HepG2 (cell line): ENCODE measurements at regions not wholly inside any gene's neighbourhood (a gene's known extent, or its start where the extent isn't known, plus 50 kb on each side); places are given as distances from the start of the nearest gene placed in this dataset.

Experiments
- ATAC-seq: fragments of 200-7000 bp; cut with Tn5 transposase; 3 replicates; pipeline ENCODE4 v1.9.1; 2020; ENCODE audit warnings: mild to moderate bottlenecking, moderate library complexity
- BruUV-seq: library from RNA; stranded (reverse); fragments of 400-500 nt; replicated peaks from 2 replicates; lab custom pipeline; 2021; lab: Mats Ljungman, UMichigan
- CTCF ChIA-PET: fragments of 300-600 bp; formaldehyde crosslinking; extraction: SDS; loops from one replicate; lab custom pipeline; 2021; ENCODE audit warnings: low total read pairs, inconsistent platforms, low intra/inter-chr PET ratio; lab: Yijun Ruan, JAX
- POLR2A ChIA-PET: fragments of 350-600 bp; sonication (Branson Sonifier 250); formaldehyde crosslinking; loops from one replicate; lab custom pipeline; 2020; ENCODE audit warnings: antibody characterized with exemption, inconsistent platforms; lab: Yijun Ruan, JAX
- DNase-seq: peaks from one replicate; pipeline ENCODE4 v3.0.0-alpha.2; 2015; ENCODE audit warnings: low spot score
- FAIRE-seq: peaks from 3 replicates; lab custom pipeline; 2011; peaks lifted over from hg19 to GRCh38; lab: Jason Lieb, UNC
- H2AFZ ChIP-seq: one replicate; pipeline ENCODE4 v1.6.1; 2011; ENCODE audit warnings: low read length, inconsistent platforms
- H3K27ac ChIP-seq: fragments of 300-600 bp; 3 replicates; pipeline ENCODE4 v1.8.0; 2011; ENCODE audit warnings: mixed run types, mild to moderate bottlenecking, mixed read lengths, low read length, inconsistent platforms; ENCODE audit not compliant: insufficient read depth; ENCODE audit errors: extremely low read length
- H3K27me3 ChIP-seq, 2 experiments: fragments of 200-600 bp in 1 of 2; 2 replicates in 1 of 2; 3 replicates in 1 of 2; pipeline versions ENCODE4 v1.6.0 to v1.8.0; 2011; ENCODE audit warnings: low read length in 2 of 2, mild to moderate bottlenecking in 2 of 2, moderate library complexity in 2 of 2, inconsistent platforms in 1 of 2; ENCODE audit not compliant: insufficient read depth in 2 of 2, control insufficient read depth in 1 of 2
- H3K36me3 ChIP-seq, 2 experiments: fragments of 200-600 bp in 1 of 2; replicated peaks in 1 of 2; 2 replicates in 1 of 2; 3 replicates in 1 of 2; pipeline versions ENCODE4 v1.5.1 to v1.8.0; 2011; ENCODE audit warnings: low read length in 2 of 2, inconsistent platforms in 1 of 2; ENCODE audit not compliant: insufficient read depth in 2 of 2, control insufficient read depth in 1 of 2
- H3K4me1 ChIP-seq: 2 replicates; pipeline ENCODE4 v1.5.1; 2012; ENCODE audit warnings: low read length, inconsistent platforms; ENCODE audit not compliant: insufficient read depth
- H3K4me2 ChIP-seq: 2 replicates; pipeline ENCODE4 v1.6.0; 2011; ENCODE audit warnings: low read depth, low read length, inconsistent platforms
- H3K4me3 ChIP-seq, 3 experiments: fragments of 200-600 bp in 1 of 3; sonication (generic), shearing (Covaris generic) in 1 of 3; replicated peaks in 1 of 3; 2 replicates each; pipeline ENCODE4 v1.5.1; 2011 to 2016; ENCODE audit warnings: low read length in 3 of 3, inconsistent platforms in 2 of 3, low read depth in 2 of 3, mild to moderate bottlenecking in 2 of 3, control low read depth in 1 of 3, mixed read lengths in 1 of 3; ENCODE audit not compliant: insufficient read depth in 1 of 3
- H3K79me2 ChIP-seq: one replicate; pipeline ENCODE4 v1.6.1; 2011; ENCODE audit warnings: low read length, inconsistent platforms; ENCODE audit not compliant: insufficient read depth
- H3K9ac ChIP-seq: 2 replicates; pipeline ENCODE4 v1.6.0; 2011; ENCODE audit warnings: mild to moderate bottlenecking, low read depth, low read length, inconsistent platforms; ENCODE audit not compliant: insufficient read depth
- H3K9me3 ChIP-seq: 2 replicates; pipeline ENCODE4 v1.5.1; 2012; ENCODE audit warnings: mild to moderate bottlenecking, low read length
- H4K20me1 ChIP-seq: 2 replicates; pipeline ENCODE4 v1.6.0; 2011; ENCODE audit warnings: inconsistent platforms, mild to moderate bottlenecking, low read length, moderate library complexity; ENCODE audit not compliant: insufficient read depth
- CHCHD3 ChIP-seq: sonication (generic); formaldehyde crosslinking; IDR thresholded peaks from 2 replicates; pipeline ENCODE4 v1.8.0; 2022; ENCODE audit warnings: mild to moderate bottlenecking, missing genetic modification reagents, moderate library complexity
- CHD4 ChIP-seq: fragments of 200-600 bp; sonication (generic); IDR thresholded peaks from 2 replicates; pipeline ENCODE4 v1.7.0; 2017; ENCODE audit warnings: mild to moderate bottlenecking, low read length, borderline replicate concordance
- CREM ChIP-seq, 2 experiments: sonication (generic) in 1 of 2; formaldehyde crosslinking in 1 of 2; IDR thresholded peaks; 2 replicates each; pipeline versions ENCODE4 v1.4.0 to v1.6.1; 2016 to 2020; ENCODE audit warnings: antibody characterized with exemption in 1 of 2, mild to moderate bottlenecking in 1 of 2, missing genetic modification reagents in 1 of 2
- NFIC ChIP-seq: IDR thresholded peaks from 2 replicates; pipeline ENCODE4 v1.6.1; 2012; ENCODE audit warnings: mild to moderate bottlenecking, low read length, inconsistent platforms
- NFYB ChIP-seq: sonication (generic); formaldehyde crosslinking; IDR thresholded peaks from 2 replicates; pipeline ENCODE4 v1.4.0; 2020; ENCODE audit warnings: missing genetic modification reagents
- XBP1 ChIP-seq: sonication (generic); formaldehyde crosslinking; IDR thresholded peaks from 2 replicates; pipeline ENCODE4 v1.5.0; 2020; ENCODE audit warnings: missing genetic modification reagents
- ZBTB8A ChIP-seq: sonication (generic); formaldehyde crosslinking; IDR thresholded peaks from 2 replicates; pipeline ENCODE4 v1.4.0; 2020; ENCODE audit warnings: mild to moderate bottlenecking, low read depth, missing genetic modification reagents, borderline replicate concordance
- ZNF552 ChIP-seq: sonication (generic); formaldehyde crosslinking; IDR thresholded peaks from 2 replicates; pipeline ENCODE4 v1.9.0; 2022; ENCODE audit warnings: missing genetic modification reagents, mild to moderate bottlenecking, borderline replicate concordance
- ZNF746 ChIP-seq: sonication (generic); formaldehyde crosslinking; IDR thresholded peaks from 2 replicates; pipeline ENCODE4 v1.8.0; 2022; ENCODE audit warnings: mild to moderate bottlenecking, missing genetic modification reagents
- ZNF75D ChIP-seq: sonication (generic); formaldehyde crosslinking; IDR thresholded peaks from 2 replicates; pipeline ENCODE4 v1.8.1; 2023; ENCODE audit warnings: missing genetic modification reagents, mild to moderate bottlenecking, borderline replicate concordance
- ZNF788 ChIP-seq: sonication (generic); formaldehyde crosslinking; IDR thresholded peaks from 2 replicates; pipeline ENCODE4 v1.5.0; 2020; ENCODE audit warnings: mild to moderate bottlenecking, missing genetic modification reagents, borderline replicate concordance
- ZNF850 ChIP-seq: sonication (generic); formaldehyde crosslinking; conservative IDR thresholded peaks from 2 replicates; pipeline ENCODE4 v1.9.0; 2021; ENCODE audit warnings: mild to moderate bottlenecking, missing genetic modification reagents
- WGBS: methylation state at CpG from one replicate; pipeline ENCODE4 v1.1.6; 2017; ENCODE audit warnings: low lambda C conversion rate; 5-methylcytosine and 5-hydroxymethylcytosine counted together
- in situ Hi-C: cut with HindIII; loops from 2 replicates; pipeline ENCODE4 v1.10.0; 2017; ENCODE audit warnings: low pct_unique_long_range_greater_than_20kb; ENCODE audit not compliant: extremely low pct_ligation_motif_present
- intact Hi-C: fragments of 100-400 bp; cut with micrococcal nuclease; formaldehyde crosslinking; loops from one replicate; pipeline ENCODE4 v1.10.0; 2022; ENCODE audit not compliant: unreplicated experiment
- TF ChIP-seq, protein P1 (sequence below): sonication (generic); formaldehyde crosslinking; IDR thresholded peaks from 2 replicates; pipeline ENCODE4 v1.8.0; 2022; ENCODE audit warnings: missing genetic modification reagents, mild to moderate bottlenecking, moderate library complexity, borderline replicate concordance
- TF ChIP-seq, protein P2 (sequence below): sonication (generic); formaldehyde crosslinking; IDR thresholded peaks from 2 replicates; pipeline ENCODE4 v1.4.0; 2020; ENCODE audit warnings: mild to moderate bottlenecking, missing genetic modification reagents
- TF ChIP-seq, protein P3 (sequence below): sonication (generic); formaldehyde crosslinking; IDR thresholded peaks from 2 replicates; pipeline ENCODE4 v1.5.1; 2020; ENCODE audit warnings: missing genetic modification reagents, mild to moderate bottlenecking, borderline replicate concordance

DNA sequence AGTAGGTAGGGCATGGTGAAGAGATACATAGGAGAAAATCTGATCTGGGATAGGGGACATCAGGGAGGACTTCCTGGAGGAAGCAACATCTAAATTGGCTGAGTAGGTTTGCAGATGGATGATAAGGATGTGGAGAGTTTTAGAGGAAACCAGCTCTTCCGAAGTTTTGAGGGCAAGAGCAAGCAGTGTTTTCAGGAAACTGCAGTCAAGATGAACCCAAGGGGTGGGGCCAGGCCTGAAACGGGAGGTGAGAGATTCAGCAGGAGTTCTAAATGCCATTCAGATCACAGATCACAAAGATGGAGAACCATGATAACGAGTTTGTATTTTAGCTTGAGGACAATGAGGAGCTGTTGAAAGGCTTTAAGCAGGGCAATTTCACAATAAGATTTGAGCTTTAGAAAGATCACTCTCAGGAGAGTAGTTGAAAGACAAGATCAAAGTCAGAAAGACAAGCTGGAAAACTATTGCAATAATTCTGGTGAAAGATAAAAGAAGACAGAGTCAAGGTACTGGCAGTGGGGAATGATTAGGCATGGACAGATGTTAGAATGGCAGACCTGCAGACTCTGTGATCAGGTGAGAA lies 70.1 kb upstream of the PLXNC1 start:
- ChIA-PET CTCF (no interaction called here), POLR2A (interaction anchor here (0.7 kb wide), 1 partner anchor 20 kb away, joined by 3 read pairs; no protein-coding TSS in a partner anchor)
- Histone ChIP-seq H4K20me1 (no peaks in the 10 kb centered on the region), H3K27me3 (no peaks in the 10 kb centered on the region), H3K9me3 (no peaks in the 10 kb centered on the region), H3K4me2 (peak overlapping the region; percentile 44), H3K4me1 (peaks cover 71% of the 10 kb centered on the region), H3K36me3 (no peaks in the 10 kb centered on the region), H3K4me3 (peak overlapping the region in 1 of 3 experiments; percentile 6; a peak in 1 of 6 replicates), H3K9ac (no peak overlapping the region), H3K79me2 (no peaks in the 10 kb centered on the region), H2AFZ (no peak overlapping the region), H3K27ac (peak overlapping the region; percentile 57)
- intact Hi-C loops: loop anchor here (5.0 to 10.0 kb wide), 2 partner anchors 86 to 573 kb away; no protein-coding TSS in a partner anchor
- no TSS peak for BruUV-seq
- in situ Hi-C loops: no loop called here
- peak; percentile 78 for DNase-seq
- ATAC-seq: peak; percentile 66
- 0% methylated on average over 3 of the region's 3 CpGs for WGBS
- peak; percentile 88 for FAIRE-seq
- TF ChIP-seq ZNF75D (CRISPR knock-in tag) (no peak), CHCHD3 (CRISPR knock-in tag) (no peak), ZNF788 (CRISPR knock-in tag) (no peak), CHD4 (peak; percentile 84; the same call in 1 of the 2 replicates), ZBTB8A (CRISPR knock-in tag) (no peak), XBP1 (CRISPR knock-in tag) (no peak), CREM (IDR thresholded peaks at IDR 0.05) (peak; percentile 82), CREM (CRISPR knock-in tag; IDR thresholded peaks at IDR 0.05) (no peak), ZNF552 (no peak), ZNF746 (no peak), ZNF850 (CRISPR knock-in tag) (no peak), NFIC (0 out of 2 replicates have a peak, but pooled peaks have one; percentile 18), NFYB (no peak)
- TF ChIP-seq, protein P1, sequence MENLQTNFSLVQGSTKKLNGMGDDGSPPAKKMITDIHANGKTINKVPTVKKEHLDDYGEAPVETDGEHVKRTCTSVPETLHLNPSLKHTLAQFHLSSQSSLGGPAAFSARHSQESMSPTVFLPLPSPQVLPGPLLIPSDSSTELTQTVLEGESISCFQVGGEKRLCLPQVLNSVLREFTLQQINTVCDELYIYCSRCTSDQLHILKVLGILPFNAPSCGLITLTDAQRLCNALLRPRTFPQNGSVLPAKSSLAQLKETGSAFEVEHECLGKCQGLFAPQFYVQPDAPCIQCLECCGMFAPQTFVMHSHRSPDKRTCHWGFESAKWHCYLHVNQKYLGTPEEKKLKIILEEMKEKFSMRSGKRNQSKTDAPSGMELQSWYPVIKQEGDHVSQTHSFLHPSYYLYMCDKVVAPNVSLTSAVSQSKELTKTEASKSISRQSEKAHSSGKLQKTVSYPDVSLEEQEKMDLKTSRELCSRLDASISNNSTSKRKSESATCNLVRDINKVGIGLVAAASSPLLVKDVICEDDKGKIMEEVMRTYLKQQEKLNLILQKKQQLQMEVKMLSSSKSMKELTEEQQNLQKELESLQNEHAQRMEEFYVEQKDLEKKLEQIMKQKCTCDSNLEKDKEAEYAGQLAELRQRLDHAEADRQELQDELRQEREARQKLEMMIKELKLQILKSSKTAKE: no peak
- TF ChIP-seq, protein P2, sequence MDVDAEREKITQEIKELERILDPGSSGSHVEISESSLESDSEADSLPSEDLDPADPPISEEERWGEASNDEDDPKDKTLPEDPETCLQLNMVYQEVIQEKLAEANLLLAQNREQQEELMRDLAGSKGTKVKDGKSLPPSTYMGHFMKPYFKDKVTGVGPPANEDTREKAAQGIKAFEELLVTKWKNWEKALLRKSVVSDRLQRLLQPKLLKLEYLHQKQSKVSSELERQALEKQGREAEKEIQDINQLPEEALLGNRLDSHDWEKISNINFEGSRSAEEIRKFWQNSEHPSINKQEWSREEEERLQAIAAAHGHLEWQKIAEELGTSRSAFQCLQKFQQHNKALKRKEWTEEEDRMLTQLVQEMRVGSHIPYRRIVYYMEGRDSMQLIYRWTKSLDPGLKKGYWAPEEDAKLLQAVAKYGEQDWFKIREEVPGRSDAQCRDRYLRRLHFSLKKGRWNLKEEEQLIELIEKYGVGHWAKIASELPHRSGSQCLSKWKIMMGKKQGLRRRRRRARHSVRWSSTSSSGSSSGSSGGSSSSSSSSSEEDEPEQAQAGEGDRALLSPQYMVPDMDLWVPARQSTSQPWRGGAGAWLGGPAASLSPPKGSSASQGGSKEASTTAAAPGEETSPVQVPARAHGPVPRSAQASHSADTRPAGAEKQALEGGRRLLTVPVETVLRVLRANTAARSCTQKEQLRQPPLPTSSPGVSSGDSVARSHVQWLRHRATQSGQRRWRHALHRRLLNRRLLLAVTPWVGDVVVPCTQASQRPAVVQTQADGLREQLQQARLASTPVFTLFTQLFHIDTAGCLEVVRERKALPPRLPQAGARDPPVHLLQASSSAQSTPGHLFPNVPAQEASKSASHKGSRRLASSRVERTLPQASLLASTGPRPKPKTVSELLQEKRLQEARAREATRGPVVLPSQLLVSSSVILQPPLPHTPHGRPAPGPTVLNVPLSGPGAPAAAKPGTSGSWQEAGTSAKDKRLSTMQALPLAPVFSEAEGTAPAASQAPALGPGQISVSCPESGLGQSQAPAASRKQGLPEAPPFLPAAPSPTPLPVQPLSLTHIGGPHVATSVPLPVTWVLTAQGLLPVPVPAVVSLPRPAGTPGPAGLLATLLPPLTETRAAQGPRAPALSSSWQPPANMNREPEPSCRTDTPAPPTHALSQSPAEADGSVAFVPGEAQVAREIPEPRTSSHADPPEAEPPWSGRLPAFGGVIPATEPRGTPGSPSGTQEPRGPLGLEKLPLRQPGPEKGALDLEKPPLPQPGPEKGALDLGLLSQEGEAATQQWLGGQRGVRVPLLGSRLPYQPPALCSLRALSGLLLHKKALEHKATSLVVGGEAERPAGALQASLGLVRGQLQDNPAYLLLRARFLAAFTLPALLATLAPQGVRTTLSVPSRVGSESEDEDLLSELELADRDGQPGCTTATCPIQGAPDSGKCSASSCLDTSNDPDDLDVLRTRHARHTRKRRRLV (CRISPR knock-in tag): no peak
- TF ChIP-seq, protein P3, sequence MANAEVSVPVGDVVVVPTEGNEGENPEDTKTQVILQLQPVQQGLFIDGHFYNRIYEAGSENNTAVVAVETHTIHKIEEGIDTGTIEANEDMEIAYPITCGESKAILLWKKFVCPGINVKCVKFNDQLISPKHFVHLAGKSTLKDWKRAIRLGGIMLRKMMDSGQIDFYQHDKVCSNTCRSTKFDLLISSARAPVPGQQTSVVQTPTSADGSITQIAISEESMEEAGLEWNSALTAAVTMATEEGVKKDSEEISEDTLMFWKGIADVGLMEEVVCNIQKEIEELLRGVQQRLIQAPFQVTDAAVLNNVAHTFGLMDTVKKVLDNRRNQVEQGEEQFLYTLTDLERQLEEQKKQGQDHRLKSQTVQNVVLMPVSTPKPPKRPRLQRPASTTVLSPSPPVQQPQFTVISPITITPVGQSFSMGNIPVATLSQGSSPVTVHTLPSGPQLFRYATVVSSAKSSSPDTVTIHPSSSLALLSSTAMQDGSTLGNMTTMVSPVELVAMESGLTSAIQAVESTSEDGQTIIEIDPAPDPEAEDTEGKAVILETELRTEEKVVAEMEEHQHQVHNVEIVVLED: no peak
